ENCODE measurements at regions not wholly inside any gene's neighbourhood (a gene's known extent, or its start where the extent isn't known, plus 50 kb on each side); places are given as distances from the start of the nearest gene placed in this dataset.

GRCh38 chr10:3544561-3544960, 240.4 kb downstream of the KLF6 start:
- Mint-ChIP-seq H3K27me3 (ENCODE audit: insufficient read depth, low read depth) (peaks cover 4% of the 10 kb centered on the region), H3K27ac (no peak overlapping the region)

GRCh38 chr10:3542185-3542611, 242.8 kb downstream of the KLF6 start:
- H3K36me3 Mint-ChIP-seq = no peaks in the 10 kb centered on the region
- no peak overlapping the region for H3K9ac ChIP-seq
- no peaks in the 10 kb centered on the region for H3K27me3 ChIP-seq
- peaks cover 2% of the 10 kb centered on the region for H3K27me3 Mint-ChIP-seq (ENCODE audit: insufficient read depth, low read depth)
- H2AFZ ChIP-seq (replicated peaks) = no peak overlapping the region
- H3K36me3 ChIP-seq = no peaks in the 10 kb centered on the region
- no peaks in the 10 kb centered on the region for H3K4me1 ChIP-seq
- no peaks in the 10 kb centered on the region for H4K20me1 ChIP-seq (ENCODE audit: low read depth)
- no peaks in the 10 kb centered on the region for H3K79me2 ChIP-seq (ENCODE audit: low read depth)
- H3F3A ChIP-seq (ENCODE audit: low read depth) = no peaks in the 10 kb centered on the region
- no peaks in the 10 kb centered on the region for H3K9me3 ChIP-seq (ENCODE audit: low read depth)
- no peak for DNase-seq (ENCODE audit: low spot score)
- peaks cover 4% of the 10 kb centered on the region for H3K9me3 Mint-ChIP-seq
- peaks cover 10% of the 10 kb centered on the region for H3K4me1 Mint-ChIP-seq
- no peak for TF ChIP-seq CTCF (IDR thresholded peaks at IDR 0.05)
- no peak for TF ChIP-seq EZH2phosphoT487 (IDR thresholded peaks at IDR 0.05)
- no peak for TF ChIP-seq EZH2 (IDR thresholded peaks at IDR 0.05)
- no peak overlapping the region for H3K4me3 Mint-ChIP-seq
- no peak overlapping the region for H3K27ac Mint-ChIP-seq
- H3K27ac ChIP-seq = no peak overlapping the region
- no peak overlapping the region for H3K4me2 ChIP-seq
- no peak overlapping the region for H3K4me3 ChIP-seq

More at GRCh38 chr10:3544561-3544960, 240.4 kb downstream of the KLF6 start:
- no peak overlapping the region for H3K9ac ChIP-seq
- Mint-ChIP-seq H3K36me3 (no peaks in the 10 kb centered on the region), H3K4me3 (no peak overlapping the region), H3K9me3 (peaks cover 14% of the 10 kb centered on the region), H3K4me1 (no peaks in the 10 kb centered on the region)
- TF ChIP-seq EZH2phosphoT487 (IDR thresholded peaks at IDR 0.05) (no peak), EZH2 (IDR thresholded peaks at IDR 0.05) (no peak), CTCF (IDR thresholded peaks at IDR 0.05) (no peak)
- H3K9me3 ChIP-seq (ENCODE audit: low read depth) = no peaks in the 10 kb centered on the region
- H3K79me2 ChIP-seq (ENCODE audit: low read depth) = no peaks in the 10 kb centered on the region
- H3K4me2 ChIP-seq = no peak overlapping the region
- H3K27me3 ChIP-seq = no peaks in the 10 kb centered on the region
- H3F3A ChIP-seq (ENCODE audit: low read depth) = no peaks in the 10 kb centered on the region
- H3K4me1 ChIP-seq = no peaks in the 10 kb centered on the region
- H2AFZ ChIP-seq (replicated peaks) = no peak overlapping the region
- H3K27ac ChIP-seq = no peak overlapping the region
- DNase-seq (ENCODE audit: low spot score) = no peak
- no peaks in the 10 kb centered on the region for H3K36me3 ChIP-seq
- H4K20me1 ChIP-seq (ENCODE audit: low read depth) = no peaks in the 10 kb centered on the region
- no peak overlapping the region for H3K4me3 ChIP-seq

GRCh38 chr10:3539696-3540383, 245.2 kb downstream of the KLF6 start:
- Mint-ChIP-seq H3K27me3 (ENCODE audit: insufficient read depth, low read depth) (peaks cover 3% of the 10 kb centered on the region), H3K27ac (no peak overlapping the region), H3K9me3 (peaks cover 2% of the 10 kb centered on the region), H3K4me1 (peaks cover 10% of the 10 kb centered on the region), H3K4me3 (no peak overlapping the region), H3K36me3 (no peaks in the 10 kb centered on the region)
- no peak for DNase-seq (ENCODE audit: low spot score)
- TF ChIP-seq EZH2phosphoT487 (IDR thresholded peaks at IDR 0.05) (no peak), EZH2 (IDR thresholded peaks at IDR 0.05) (no peak), CTCF (IDR thresholded peaks at IDR 0.05) (no peak)
- no peaks in the 10 kb centered on the region for H3K36me3 ChIP-seq
- no peak overlapping the region for H3K4me2 ChIP-seq
- no peaks in the 10 kb centered on the region for H3K4me1 ChIP-seq
- H4K20me1 ChIP-seq (ENCODE audit: low read depth) = no peaks in the 10 kb centered on the region
- H3K4me3 ChIP-seq = no peak overlapping the region
- no peak overlapping the region for H3K9ac ChIP-seq
- H2AFZ ChIP-seq (replicated peaks) = no peak overlapping the region
- no peaks in the 10 kb centered on the region for H3F3A ChIP-seq (ENCODE audit: low read depth)
- no peaks in the 10 kb centered on the region for H3K27me3 ChIP-seq
- no peak overlapping the region for H3K27ac ChIP-seq
- H3K9me3 ChIP-seq (ENCODE audit: low read depth) = no peaks in the 10 kb centered on the region
- H3K79me2 ChIP-seq (ENCODE audit: low read depth) = no peaks in the 10 kb centered on the region

All from neural progenitor cell (in vitro differentiated cells).